ENCODE measurements at regions not wholly inside any gene's neighbourhood (a gene's known extent, or its start where the extent isn't known, plus 50 kb on each side); places are given as distances from the start of the nearest gene placed in this dataset.

DNA sequence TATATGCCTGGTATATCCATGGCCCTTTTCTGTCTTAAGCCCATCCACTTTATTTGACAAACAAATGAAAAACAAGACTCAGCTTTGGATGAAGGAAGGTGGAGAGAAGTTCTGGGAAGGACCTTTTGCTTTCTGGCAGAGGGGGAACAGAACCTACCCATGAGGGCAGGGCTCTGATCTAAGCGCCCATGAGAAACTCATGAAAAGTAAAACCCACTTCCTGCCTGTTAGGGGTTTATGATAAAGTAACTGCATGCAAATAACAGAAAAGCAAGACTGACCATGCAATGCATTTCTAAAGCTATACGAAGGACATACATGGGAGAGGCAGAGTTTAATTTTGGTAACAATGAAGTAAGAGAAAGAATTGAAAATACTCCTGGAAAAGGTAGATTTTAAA is 181.9 kb upstream of the ADRA1B start:
- ATAC-seq (no peak), DNase-seq (no peak)
- no peaks in the 10 kb centered on the region for H3K36me3 ChIP-seq
- H3K27me3 ChIP-seq: no peaks in the 10 kb centered on the region
- peaks cover 0 to 11% (median 0%) of the 10 kb centered on the region in 9 donors for H3K4me1 ChIP-seq
- H3K27ac ChIP-seq: no peak overlapping the region
- WGBS, 2 donors: 81 to 87% methylated on average over 2 of the region's 2 CpGs
- intact Hi-C loops (cut with DNase I): no loop called here
- TF ChIP-seq, protein P1, sequence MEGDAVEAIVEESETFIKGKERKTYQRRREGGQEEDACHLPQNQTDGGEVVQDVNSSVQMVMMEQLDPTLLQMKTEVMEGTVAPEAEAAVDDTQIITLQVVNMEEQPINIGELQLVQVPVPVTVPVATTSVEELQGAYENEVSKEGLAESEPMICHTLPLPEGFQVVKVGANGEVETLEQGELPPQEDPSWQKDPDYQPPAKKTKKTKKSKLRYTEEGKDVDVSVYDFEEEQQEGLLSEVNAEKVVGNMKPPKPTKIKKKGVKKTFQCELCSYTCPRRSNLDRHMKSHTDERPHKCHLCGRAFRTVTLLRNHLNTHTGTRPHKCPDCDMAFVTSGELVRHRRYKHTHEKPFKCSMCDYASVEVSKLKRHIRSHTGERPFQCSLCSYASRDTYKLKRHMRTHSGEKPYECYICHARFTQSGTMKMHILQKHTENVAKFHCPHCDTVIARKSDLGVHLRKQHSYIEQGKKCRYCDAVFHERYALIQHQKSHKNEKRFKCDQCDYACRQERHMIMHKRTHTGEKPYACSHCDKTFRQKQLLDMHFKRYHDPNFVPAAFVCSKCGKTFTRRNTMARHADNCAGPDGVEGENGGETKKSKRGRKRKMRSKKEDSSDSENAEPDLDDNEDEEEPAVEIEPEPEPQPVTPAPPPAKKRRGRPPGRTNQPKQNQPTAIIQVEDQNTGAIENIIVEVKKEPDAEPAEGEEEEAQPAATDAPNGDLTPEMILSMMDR (IDR thresholded peaks at IDR 0.05): no peak
- no peaks in the 10 kb centered on the region for H3K9me3 ChIP-seq
- H3K4me3 ChIP-seq: no peak overlapping the region

DNA sequence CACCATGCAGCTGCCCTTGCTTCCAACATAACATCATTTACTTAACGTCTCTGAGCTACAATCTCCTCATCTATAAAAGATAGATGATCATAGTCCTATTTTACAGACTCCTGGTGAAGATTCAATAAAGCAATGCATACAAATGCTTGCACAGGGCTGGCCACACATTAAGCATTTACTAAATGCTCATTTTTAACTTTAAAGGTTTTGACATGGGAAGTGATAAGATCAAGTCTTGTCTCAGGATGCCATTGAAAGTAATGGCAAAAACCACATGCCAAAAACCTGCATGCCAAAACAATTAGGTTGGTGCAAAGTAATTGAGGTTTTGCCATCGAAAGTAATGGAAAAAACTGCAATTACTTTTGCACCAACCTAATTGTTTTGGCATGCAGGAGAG is 181.2 kb upstream of the ADRA1B start:
- no peak overlapping the region for H3K27ac ChIP-seq
- WGBS, 2 donors: 76 to 83% methylated on average over 2 of the region's 2 CpGs
- ATAC-seq: no peak
- no peak overlapping the region for H3K4me3 ChIP-seq
- peaks cover 0 to 11% (median 0%) of the 10 kb centered on the region in 9 donors for H3K4me1 ChIP-seq
- H3K27me3 ChIP-seq: no peaks in the 10 kb centered on the region
- TF ChIP-seq, protein P1 (IDR thresholded peaks at IDR 0.05): no peak
- no peak for DNase-seq
- intact Hi-C loops (cut with DNase I): no loop called here
- H3K36me3 ChIP-seq: no peaks in the 10 kb centered on the region
- no peaks in the 10 kb centered on the region for H3K9me3 ChIP-seq

DNA sequence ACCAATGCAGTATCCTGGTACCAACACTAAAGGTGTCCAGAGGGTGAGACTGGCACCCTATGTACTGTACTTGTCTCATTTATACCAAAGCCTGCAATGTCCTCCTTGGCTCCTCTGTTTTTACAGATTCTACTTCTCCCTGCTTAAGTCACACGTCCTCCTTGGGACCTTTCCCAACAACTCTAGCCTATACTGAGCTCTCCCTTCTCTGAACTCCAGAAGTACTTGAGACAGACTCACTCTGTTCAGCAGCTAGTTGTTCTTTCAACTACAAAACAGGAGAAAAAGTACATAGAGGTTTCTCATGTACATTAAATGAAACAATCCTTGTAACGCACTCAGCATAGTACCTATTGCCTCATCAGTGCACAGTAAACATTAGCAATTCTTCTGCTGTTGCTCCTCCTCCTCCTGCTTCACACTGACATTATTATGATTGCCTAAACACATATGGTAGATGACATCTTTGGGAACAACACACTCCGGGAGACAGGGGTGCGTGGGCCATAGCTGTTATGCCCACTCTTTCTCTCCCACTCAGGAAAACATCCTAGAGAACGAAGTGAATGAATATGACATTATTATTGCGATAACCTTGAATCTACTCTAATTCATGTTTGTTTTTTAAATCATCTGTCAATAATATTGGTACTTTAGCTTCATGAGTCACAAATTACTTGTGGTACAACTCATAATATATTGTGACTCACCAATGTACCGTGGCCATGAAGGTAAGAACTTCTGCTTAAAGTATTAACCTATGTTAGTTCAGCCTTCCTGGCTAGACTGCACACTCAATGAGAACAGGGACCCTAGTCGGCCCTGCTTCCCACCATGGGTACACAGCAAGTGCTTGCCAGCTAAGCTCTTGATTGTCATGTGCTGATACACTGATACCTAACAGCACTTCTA is 180.3 kb upstream of the ADRA1B start:
- ATAC-seq: no peak
- H3K4me3 ChIP-seq: no peak overlapping the region
- intact Hi-C loops (cut with DNase I): no loop called here
- no peaks in the 10 kb centered on the region for H3K27me3 ChIP-seq
- WGBS, 2 donors: 80 to 82% methylated on average over 8 of the region's 8 CpGs
- no peaks in the 10 kb centered on the region for H3K9me3 ChIP-seq
- H3K4me1 ChIP-seq: peaks cover 0 to 11% (median 0%) of the 10 kb centered on the region in 9 donors
- DNase-seq: no peak
- H3K36me3 ChIP-seq: no peaks in the 10 kb centered on the region
- H3K27ac ChIP-seq: no peak overlapping the region
- TF ChIP-seq, protein P1 (IDR thresholded peaks at IDR 0.05): no peak

DNA sequence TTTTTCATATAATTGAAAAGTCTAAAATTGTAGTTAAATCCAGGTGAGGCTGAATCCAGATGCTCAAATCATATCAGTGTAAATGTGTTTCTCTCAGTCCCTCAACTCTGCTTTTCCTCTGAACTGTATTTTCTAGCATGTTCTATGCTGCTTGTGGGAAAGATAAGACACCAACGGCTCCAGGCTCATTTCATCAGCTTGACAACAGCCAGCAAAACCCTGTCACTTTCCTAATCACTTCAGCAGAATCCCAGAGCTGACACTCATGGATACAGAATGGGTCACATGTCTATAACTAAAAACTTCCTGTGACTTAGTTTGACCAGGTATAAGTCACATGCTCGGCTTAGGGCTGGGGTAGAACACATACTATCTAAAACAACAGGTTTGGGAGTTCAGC is 179.4 kb upstream of the ADRA1B start:
- 22 to 28% methylated on average over 2 of the region's 2 CpGs for WGBS, 2 donors

More for the DNA sequence above, 179.4 kb upstream of the ADRA1B start:
- no peak overlapping the region for H3K4me3 ChIP-seq
- intact Hi-C loops (cut with DNase I): no loop called here
- peaks cover 0 to 11% (median 0%) of the 10 kb centered on the region in 9 donors for H3K4me1 ChIP-seq
- DNase-seq (no peak), ATAC-seq (peak in 4 of 8 donors; percentile 28 to 48 (median 30))
- TF ChIP-seq, protein P1 (IDR thresholded peaks at IDR 0.05): no peak
- no peak overlapping the region for H3K27ac ChIP-seq
- H3K36me3 ChIP-seq: no peaks in the 10 kb centered on the region
- H3K27me3 ChIP-seq: no peaks in the 10 kb centered on the region
- H3K9me3 ChIP-seq: no peaks in the 10 kb centered on the region

Data from heart right ventricle (tissue), 16 donors.